Posterior cingulate gyrus (tissue), 11 donors: ENCODE measurements at regions not wholly inside any gene's neighbourhood (a gene's known extent, or its start where the extent isn't known, plus 50 kb on each side); places are given as distances from the start of the nearest gene placed in this dataset.

ENCODE experiments used
- DNase-seq, 10 donors: peaks; one replicate each; pipeline versions ENCODE4 v3.0.0 to v3.0.0-alpha.2; 2020 to 2021; ENCODE audit warnings: mixed read lengths in 3 of 10
- intact Hi-C: fragments of 100-400 bp; cut with DNase I; formaldehyde crosslinking; loops from one replicate; pipeline ENCODE4 v1.15.1; 2023

- intact Hi-C loops = no loop called here
- no peak for DNase-seq
Observed at GRCh38 chr20:12331236-12331635, 413.5 kb downstream of the BTBD3 start.

GRCh38 chr20:12337601-12338000 is 419.9 kb downstream of the BTBD3 start:
- intact Hi-C loops = no loop called here
- no peak for DNase-seq

DNA sequence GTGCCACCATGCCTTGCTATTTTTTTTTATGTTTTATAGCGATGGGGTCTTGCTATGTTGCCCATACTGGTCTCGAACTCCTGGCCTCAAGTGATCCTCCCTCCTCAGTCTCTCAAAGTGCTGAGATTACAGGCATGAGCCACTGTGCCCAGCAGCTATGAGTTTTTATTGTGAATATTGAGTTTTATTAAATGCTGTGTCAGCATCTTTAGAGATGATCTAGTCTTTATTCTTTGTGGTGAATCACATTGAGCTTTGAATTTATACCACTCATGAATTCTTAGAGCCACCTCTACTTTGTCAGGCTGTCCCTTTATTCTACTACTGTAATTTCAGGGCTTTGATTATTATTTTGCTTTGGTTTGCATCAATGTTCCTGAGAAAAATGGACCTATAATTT is 428.3 kb downstream of the BTBD3 start:
- intact Hi-C loops = no loop called here

GRCh38 chr20:12353842-12354241 is 436.1 kb downstream of the BTBD3 start:
- intact Hi-C loops = no loop called here
- no peak for DNase-seq

More for the DNA sequence above, 428.3 kb downstream of the BTBD3 start:
- no peak for DNase-seq

DNA sequence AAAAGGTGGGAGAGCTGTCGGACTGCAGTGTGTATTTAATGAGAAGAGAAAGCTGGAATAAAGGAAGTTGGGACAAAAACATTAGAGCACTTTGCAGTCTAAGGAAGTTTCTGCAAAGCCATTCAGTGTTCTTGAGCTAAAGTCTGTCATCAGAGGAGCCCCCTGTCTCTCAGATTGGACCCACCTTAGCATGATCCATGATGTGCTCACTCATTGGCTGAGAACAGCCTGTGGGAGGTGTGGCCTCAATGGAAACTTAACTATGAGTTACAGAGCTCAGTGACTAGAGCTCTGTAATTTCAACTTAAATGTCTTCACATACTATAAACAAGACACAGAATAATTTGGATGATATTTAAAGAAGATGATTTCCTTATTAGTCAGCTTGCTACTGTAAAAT is 437.0 kb downstream of the BTBD3 start:
- no peak for DNase-seq

DNA sequence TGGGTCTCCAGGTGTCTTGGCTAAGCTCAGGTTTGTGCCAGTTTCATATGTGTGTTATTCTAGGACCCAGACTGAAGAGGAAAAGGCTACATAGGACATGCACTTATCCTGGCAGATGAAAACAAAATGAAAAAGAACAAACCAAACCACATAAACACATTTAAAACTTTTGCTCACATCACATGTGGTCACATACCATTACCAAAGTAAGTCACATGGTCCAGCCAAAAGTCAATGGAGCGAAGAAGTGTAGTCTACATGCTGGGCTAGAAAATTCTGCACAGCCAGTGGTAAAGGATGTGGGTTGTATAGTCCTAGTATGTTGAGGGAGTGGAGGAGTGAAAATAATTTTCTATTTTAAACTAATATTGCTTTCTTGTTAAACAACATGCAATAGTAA is 437.5 kb downstream of the BTBD3 start:
- intact Hi-C loops = no loop called here
- no peak for DNase-seq

More for the DNA sequence above, 437.0 kb downstream of the BTBD3 start:
- intact Hi-C loops = no loop called here

GRCh38 chr20:12358006-12358654 is 440.4 kb downstream of the BTBD3 start:
- intact Hi-C loops = no loop called here
- DNase-seq = no peak

GRCh38 chr20:12358655-12359009 is 440.9 kb downstream of the BTBD3 start:
- intact Hi-C loops = no loop called here
- DNase-seq = no peak

DNA sequence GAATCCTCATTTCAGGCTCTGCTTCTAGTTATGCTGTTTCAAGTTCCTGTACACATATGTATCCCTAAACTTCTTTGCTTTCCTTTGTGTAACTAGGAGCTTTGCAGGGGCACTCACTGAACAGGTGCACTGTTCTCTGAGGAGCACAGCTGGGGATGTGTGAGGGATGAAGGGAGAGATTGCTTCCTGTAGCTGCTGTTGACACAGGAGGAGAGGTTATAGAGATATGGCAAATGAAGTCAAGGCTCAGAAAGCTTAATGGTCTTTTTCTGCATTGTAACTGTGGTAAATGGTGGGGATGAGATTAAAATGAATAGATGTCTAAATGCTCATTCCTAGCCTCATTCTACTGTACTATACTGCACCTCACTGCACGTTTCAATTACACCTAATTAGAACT is 454.3 kb downstream of the BTBD3 start:
- intact Hi-C loops = no loop called here
- no peak for DNase-seq

DNA sequence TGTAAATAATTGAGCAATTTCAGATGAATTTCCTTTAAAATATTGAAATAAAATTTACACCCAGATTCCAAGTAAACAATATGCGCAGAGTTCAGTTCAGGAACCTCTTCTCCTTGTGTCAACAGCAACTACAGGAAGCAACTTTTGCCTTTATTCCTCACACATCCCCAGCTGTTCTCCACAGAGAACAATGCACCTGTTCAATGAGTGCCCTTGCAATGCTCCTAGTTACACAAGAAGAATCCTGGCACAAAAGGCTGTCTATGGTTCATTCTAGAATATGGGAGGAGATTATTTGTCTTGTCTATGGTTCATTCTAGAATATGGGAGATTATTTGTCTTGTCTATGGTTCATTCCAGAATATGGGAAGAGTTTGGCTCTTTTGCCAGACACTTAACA is 454.9 kb downstream of the BTBD3 start:
- intact Hi-C loops = no loop called here
- no peak for DNase-seq

- no peak for DNase-seq
- intact Hi-C loops = no loop called here
Observed at GRCh38 chr20:12375967-12376366, 458.3 kb downstream of the BTBD3 start.

DNA sequence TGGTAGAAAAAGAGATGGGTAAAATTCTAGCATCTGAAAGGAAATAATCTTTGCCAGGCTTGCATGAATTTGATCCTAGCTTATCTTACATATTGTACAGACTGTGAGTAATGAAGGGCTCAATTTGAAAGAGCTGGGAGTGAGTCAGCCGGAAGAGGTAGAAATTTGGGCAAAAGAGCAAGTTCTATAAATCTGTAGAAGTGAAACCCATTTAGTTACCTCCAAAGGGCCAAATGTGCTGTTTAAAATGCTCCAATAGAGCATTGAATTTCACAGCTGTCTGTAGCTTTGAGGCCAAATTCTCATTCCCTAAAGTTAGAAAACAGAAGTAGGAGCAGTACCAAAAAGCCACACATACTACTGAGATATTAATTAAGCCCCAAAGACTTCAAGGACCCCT is 466.1 kb downstream of the BTBD3 start:
- intact Hi-C loops = no loop called here
- no peak for DNase-seq

DNA sequence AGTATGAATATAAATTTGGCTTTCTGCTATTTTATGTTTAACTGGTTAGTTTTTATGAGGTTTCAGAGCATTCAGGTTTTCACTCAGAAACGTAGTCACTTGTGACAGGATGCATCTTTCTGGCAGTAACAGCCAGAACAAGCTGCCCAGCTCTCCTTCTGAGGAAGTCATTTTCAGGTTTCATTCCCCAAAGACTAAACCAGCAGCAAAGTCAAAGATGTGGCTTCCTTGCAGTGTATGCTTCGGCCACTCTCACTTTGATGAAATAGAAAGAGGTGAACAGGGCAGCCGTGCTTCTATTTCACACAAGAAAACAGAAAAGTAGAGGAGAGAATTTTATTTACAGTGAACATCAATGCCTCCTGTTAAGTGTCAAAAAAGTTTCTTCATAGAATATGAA is 469.1 kb downstream of the BTBD3 start:
- intact Hi-C loops = no loop called here
- DNase-seq = no peak

DNA sequence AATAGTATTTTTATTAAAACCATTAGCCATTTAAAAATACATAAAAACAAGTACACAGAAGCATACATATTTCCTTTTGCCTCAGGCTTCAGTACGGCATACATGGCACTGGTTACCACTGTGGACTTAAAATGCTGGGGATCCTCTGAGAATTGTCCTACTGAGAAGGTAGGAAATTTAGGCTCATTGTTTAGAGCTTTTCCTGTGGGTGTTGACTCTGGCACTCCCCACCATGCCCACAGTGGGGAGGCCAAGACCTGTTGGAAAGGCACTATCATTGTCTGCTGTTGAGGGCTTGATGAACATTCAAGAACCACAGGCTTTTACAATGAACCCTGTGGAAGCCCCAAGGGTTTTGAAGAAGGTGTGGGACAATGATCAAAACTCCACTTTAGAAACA is 473.4 kb downstream of the BTBD3 start:
- intact Hi-C loops = no loop called here
- no peak for DNase-seq

DNA sequence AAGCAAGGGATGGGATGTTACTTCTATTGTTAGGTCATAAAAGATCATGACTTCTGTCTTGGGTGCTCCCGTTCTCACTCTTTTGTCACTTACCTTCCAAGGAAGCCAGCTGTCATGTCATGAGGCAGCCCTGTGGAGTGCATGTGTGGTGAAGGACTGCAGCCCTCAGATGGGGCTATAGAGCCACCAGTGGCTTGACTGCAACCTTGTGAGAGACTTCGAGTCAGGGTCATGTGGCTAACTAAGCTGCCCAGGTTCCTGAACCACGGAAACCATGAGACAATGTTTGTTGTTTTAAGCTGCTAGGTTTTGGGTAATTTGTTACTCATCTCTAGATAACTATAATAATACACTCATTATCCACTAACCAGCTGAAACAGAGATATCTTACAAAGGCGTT is 477.1 kb downstream of the BTBD3 start:
- intact Hi-C loops = no loop called here
- DNase-seq = no peak

- DNase-seq = no peak
- intact Hi-C loops = no loop called here
Observed at GRCh38 chr20:12395353-12395752, 477.7 kb downstream of the BTBD3 start.

- DNase-seq = no peak
Observed at GRCh38 chr20:12395760-12396159, 478.1 kb downstream of the BTBD3 start.

GRCh38 chr20:12399110-12399836 is 481.6 kb downstream of the BTBD3 start:
- DNase-seq = no peak
- intact Hi-C loops = no loop called here

More at GRCh38 chr20:12395760-12396159, 478.1 kb downstream of the BTBD3 start:
- intact Hi-C loops = no loop called here

DNA sequence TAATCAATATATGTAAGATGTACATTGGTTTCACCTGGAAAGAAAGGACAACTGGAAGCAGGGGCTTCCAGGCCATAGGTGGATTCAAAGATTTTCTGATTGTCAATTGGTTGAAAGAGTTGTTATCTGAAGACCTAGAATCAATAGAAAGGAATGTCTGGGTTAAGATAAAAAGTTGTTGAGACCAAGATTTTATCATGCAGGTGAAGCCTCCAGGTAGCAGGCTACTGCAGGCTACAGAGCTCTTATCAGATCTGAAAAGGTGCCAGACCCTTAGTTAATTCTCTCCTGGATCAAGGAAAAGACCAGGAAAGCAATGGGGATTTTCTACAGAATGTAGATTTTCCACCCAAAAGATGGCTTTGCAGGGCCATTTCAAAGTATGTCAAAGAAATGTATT is 487.2 kb downstream of the BTBD3 start:
- intact Hi-C loops = no loop called here
- DNase-seq = no peak

DNA sequence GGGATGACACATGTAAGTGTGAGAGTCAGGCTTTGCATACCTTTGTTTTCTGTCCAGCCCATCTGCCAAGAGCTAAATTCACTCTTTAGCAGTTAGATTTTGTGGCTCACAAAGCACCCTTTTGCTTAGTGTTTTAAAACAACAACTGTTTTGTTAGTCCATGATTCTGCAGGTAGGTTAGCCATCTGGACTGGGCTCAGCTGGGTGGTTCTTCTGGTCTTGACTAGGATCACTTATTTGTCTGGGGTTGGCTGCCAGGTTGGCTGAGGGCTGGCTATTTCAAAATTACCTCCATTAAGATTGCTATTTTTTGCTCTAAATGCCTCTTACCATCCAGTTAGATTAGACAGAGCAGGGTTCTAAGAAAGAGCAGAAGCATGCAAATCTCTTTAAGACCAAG is 489.3 kb downstream of the BTBD3 start:
- intact Hi-C loops = no loop called here
- DNase-seq = no peak

DNA sequence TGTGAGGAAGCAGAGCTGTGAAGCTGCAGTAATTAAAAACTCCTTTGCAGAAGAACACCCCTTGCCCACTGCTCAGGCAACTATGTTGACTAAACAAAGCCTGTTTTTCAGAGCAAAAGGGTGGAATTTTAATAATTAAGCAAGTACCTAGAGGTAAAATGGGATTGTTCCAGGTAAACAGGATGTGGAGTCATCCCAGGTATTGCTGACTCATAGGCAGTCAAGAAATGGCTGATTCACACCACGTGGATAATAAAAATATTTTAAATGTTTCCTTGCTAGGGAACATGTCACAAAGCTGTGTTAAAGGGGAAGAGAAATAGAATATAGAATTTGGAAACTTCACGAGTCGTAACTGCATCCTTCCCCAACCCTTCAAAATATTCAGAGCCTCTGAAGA is 491.8 kb downstream of the BTBD3 start:
- no peak for DNase-seq
- intact Hi-C loops = no loop called here

GRCh38 chr20:12410783-12411182 is 493.1 kb downstream of the BTBD3 start:
- intact Hi-C loops = no loop called here
- no peak for DNase-seq
